CD1c-positive myeloid dendritic cell (primary cell): ENCODE measurements at regions not wholly inside any gene's neighbourhood (a gene's known extent, or its start where the extent isn't known, plus 50 kb on each side); places are given as distances from the start of the nearest gene placed in this dataset.
"Not testable (repeated sequence)": the region's sequence is repeated elsewhere in the genome, so short reads cannot be mapped to it uniquely, and the experiment has no call there.

Experiments
- DNase-seq: peaks from one replicate; pipeline ENCODE4 v3.0.0-alpha.2; 2016; ENCODE audit errors: extremely low spot score

DNA sequence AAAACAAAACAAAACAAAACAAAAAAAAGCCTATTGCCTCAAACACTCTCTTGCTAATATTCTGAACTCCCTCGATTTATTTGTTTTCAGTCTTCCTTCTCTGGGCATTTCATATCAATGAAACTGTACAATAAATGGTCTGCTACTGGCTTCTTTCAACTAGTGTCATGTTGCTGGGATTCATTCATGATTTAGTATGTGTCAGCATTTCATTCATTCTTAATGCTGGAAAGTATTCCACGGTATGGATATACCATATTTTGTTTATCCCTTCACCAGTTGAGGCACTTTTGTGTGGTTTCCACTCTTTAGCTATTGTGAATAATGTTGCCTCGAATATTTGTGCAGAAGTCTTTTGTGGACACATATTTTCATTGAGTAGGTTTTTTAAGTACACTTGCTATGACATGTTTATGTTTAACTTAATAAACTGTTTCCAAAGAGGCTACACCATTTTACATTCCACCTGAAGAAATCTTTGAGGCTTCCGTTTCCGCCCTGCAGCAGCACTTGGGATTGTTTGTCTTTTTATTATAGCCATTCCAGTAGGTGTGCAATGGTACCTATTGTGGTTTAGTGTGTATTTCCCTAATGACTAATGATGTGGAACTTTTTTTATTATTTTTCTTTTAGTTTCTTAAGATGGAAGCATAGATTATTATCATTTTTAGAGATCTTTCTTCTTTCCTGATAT, 543.6 kb upstream of the SOX11 start:
- DNase-seq, result no peak

DNA sequence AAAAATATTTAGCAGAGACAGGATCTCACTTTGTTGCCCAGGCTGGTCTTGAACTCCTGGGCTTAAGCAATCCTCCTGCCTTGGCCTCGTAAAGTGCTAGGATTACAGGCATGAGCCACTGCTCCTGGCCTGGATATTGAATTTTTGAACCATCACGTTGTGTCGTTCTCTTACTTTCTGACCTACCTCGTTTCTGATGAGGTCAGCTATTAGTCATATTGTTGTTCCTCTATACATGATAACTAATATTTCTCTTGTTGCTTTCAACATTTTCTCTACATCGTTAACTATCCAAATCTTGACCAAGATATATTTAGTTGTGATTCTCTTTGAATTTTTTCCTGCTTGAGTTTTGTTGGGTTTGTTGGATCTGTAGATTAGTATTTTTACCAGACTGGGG, 541.3 kb upstream of the SOX11 start:
- no peak for DNase-seq

GRCh38 chr2:5164776-5165525, 527.2 kb upstream of the SOX11 start:
- DNase-seq, result no peak

DNA sequence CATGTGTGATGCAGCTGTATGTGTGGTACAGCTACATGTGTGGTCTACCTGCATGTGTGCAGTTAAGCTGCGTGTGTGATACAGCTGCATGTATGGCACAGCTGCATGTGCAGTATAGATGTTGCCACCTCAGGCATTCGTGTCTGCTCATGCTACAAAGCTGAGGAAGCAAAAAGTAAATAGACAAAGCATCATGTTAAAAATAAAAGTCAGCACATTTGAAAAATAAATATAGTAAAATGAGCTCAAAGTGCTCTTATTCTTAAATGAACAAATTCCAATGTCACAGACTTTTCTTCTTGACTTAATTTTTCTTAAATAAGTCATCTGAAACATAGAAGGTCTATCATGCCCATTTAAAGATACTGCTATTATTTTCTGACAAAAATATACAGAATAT, 519.3 kb upstream of the SOX11 start:
- no peak for DNase-seq

- DNase-seq, result no peak
Observed at GRCh38 chr2:5173876-5174535, 518.2 kb upstream of the SOX11 start.

DNA sequence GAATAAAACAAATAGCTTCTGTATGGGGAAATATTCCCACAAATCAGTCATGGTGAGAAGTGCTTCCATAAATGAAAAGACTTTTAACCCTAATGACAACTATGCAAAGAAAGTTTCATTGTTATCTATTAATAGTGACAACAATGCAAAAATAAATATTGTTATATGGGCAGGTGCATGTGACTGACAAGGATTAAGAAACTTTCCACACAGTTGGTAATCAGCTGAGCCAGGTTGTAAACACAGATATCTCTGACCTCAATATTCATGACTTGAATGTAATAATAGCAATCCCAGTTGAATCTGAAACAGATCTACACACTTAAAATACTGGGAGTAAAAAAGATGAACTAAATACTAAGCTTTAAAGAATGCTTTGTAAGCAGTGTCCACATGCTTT, 517.0 kb upstream of the SOX11 start:
- DNase-seq, result no peak

GRCh38 chr2:5176764-5177163, 515.4 kb upstream of the SOX11 start:
- DNase-seq, result no peak

GRCh38 chr2:5183031-5183430, 509.2 kb upstream of the SOX11 start:
- no peak for DNase-seq

DNA sequence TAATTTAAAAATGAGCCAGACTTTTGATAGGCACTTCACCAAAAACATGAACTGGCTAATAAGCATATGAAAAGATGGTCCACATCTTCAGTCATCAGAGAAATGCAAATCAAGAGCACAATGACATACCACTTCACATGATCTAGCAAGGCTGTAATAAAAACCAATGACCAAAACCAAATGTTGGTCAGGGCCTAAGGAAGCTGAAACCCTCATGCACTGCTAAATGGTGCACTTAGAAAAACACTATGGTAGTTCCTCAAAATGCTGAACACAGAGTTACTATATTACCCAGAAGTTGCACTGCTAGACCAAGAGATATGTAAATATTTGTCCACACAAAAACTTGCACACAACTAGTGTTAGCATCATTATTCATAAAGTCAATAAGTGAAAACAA, 504.9 kb upstream of the SOX11 start:
- DNase-seq, result no peak

DNA sequence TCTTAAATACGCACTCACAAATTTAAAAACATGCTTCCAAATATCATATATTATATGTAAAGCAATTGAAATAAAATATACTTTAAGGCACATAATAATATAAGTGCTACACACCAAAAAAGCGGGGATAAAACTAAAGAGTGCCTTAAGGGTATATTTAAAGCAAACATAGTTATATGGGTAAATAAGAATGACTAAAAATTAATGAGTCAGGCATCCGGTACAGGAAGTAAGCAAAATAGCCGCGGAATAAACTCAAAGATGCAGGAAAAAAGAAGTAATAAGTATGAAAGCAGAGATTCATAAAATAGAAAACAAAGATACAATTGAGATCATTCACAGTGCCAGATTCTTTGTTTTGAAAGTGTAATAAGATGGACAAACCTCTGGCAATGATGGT, 503.5 kb upstream of the SOX11 start:
- DNase-seq, result no peak

GRCh38 chr2:5190023-5190422, 502.2 kb upstream of the SOX11 start:
- no peak for DNase-seq

GRCh38 chr2:5195636-5196035, 496.5 kb upstream of the SOX11 start:
- no peak for DNase-seq

- no peak for DNase-seq
Observed at GRCh38 chr2:5203134-5203755, 488.9 kb upstream of the SOX11 start.

DNA sequence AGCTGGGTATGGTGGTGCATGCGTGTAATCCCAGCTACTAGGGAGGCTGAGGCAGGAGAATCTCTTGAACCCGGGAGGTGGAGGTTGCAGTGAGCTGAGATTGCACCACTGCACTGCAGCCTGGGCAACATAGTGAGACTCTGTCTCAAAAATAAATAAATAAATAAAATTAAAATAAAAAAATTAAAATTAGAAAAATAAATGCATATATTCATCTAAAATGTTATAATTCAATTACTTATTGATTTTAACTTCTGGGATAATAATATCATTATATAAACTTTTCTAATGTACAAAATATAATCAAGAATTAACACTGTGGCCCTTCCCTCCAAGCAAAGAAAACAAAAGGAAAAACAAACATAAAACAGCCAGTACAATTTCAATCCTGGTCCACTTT, 485.4 kb upstream of the SOX11 start:
- DNase-seq, result not testable (repeated sequence)

GRCh38 chr2:5215989-5216607, 476.1 kb upstream of the SOX11 start:
- no peak for DNase-seq

GRCh38 chr2:5227062-5227699, 465.0 kb upstream of the SOX11 start:
- no peak for DNase-seq

GRCh38 chr2:5229574-5229973, 462.6 kb upstream of the SOX11 start:
- no peak for DNase-seq

DNA sequence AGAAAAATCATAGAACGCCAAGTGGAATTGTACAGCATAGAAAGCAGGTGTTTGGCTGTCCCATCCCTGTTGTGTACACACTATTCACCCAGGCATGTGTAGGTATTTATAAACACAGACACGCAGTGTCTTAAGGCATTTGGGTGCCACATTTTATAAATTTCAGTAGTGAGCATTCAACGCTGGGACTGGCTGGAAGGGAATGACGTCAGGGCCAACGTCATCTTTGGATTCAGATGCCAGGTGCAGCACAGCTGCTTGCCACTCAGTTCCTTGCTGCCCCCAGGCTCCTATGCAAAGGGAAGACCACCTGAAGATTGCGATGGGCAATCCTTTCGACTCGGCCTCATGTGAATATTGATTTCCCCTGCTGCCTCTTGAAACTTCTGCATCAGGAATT, 461.7 kb upstream of the SOX11 start:
- no peak for DNase-seq

- DNase-seq, result no peak
Observed at GRCh38 chr2:5230855-5231254, 461.3 kb upstream of the SOX11 start.

GRCh38 chr2:5231287-5231686, 460.9 kb upstream of the SOX11 start:
- DNase-seq, result no peak

GRCh38 chr2:5234563-5234962, 457.6 kb upstream of the SOX11 start:
- no peak for DNase-seq

GRCh38 chr2:5235701-5236100, 456.5 kb upstream of the SOX11 start:
- DNase-seq, result no peak
